Adrenal gland (tissue), 9 donors: ENCODE measurements at regions not wholly inside any gene's neighbourhood (a gene's known extent, or its start where the extent isn't known, plus 50 kb on each side); places are given as distances from the start of the nearest gene placed in this dataset.

Experiments used
- DNase-seq, 7 donors: peaks; one replicate each; pipeline ENCODE4 v3.0.0-alpha.2; 2019 to 2020
- H3K27ac ChIP-seq, 5 donors: fragments of 200-600 bp; sonication (generic) in 4 of 5; 1 replicate in 3 of 5; 2 replicates in 2 of 5; pipeline versions ENCODE4 v1.5.1 to v1.8.0; 2016 to 2020; ENCODE audit warnings: mild to moderate bottlenecking in 1 of 5
- H3K27me3 ChIP-seq: fragments of 200-600 bp; 2 replicates; pipeline ENCODE4 v1.8.0; 2021
- H3K36me3 ChIP-seq, 2 donors: fragments of 200-600 bp; replicated peaks in 1 of 2; 1 replicate in 1 of 2; 2 replicates in 1 of 2; pipeline versions ENCODE4 v1.5.1 to v1.8.0; 2018 to 2022
- H3K4me1 ChIP-seq, 2 donors: fragments of 200-600 bp; replicated peaks in 1 of 2; 1 replicate in 1 of 2; 2 replicates in 1 of 2; pipeline versions ENCODE4 v1.5.1 to v1.8.0; 2018 to 2021
- H3K4me3 ChIP-seq, 4 donors: fragments of 200-600 bp; sonication (generic) in 3 of 4; one replicate each; pipeline ENCODE4 v1.5.1; 2016 to 2018
- H3K9me3 ChIP-seq, 3 donors: fragments of 200-600 bp; sonication (generic) in 1 of 3; replicated peaks in 1 of 3; 1 replicate in 2 of 3; 2 replicates in 1 of 3; pipeline versions ENCODE4 v1.5.1 to v1.8.0; 2016 to 2021
- CTCF ChIP-seq, 6 experiments: fragments of 450-650 bp in 4 of 6; fragments of 200-600 bp in 2 of 6; sonication (generic) in 1 of 6; IDR thresholded peaks; 1 replicate in 5 of 6; 2 replicates in 1 of 6; pipeline versions ENCODE4 v1.5.1 to v1.8.0; 2016 to 2021; ENCODE audit warnings: antibody characterized with exemption in 6 of 6, mild to moderate bottlenecking in 2 of 6, moderate library complexity in 1 of 6
- POLR2A ChIP-seq, 2 donors: fragments of 450-650 bp; IDR thresholded peaks; one replicate each; pipeline ENCODE4 v1.6.1; 2017; ENCODE audit warnings: antibody characterized with exemption in 2 of 2, mild to moderate bottlenecking in 2 of 2, moderate library complexity in 1 of 2
- WGBS, 4 donors: extraction: QIAGEN DNeasy Blood & Tissue Kit in 2 of 4; methylation state at CpG; one replicate each; pipeline versions ENCODE4 v1.1.5 to v1.1.7; 2013 to 2017; 5-methylcytosine and 5-hydroxymethylcytosine counted together
- intact Hi-C, 2 donors: fragments of 100-400 bp; cut with DNase I; formaldehyde crosslinking; loops; one replicate each; pipeline versions ENCODE4 v1.14.1 to v1.15.0; 2022 to 2023
- donor health status: healthy with polysubstance abuse.
- donor health status: Bipolar disorder and iron deficiency.
- donor health status: DM: yes; HTN: yes; CAD: no.
- donor health status: DM: no; HTN: no; CAD: no.
- donor health status: DM: no; HTN: no; CAD: no.

GRCh38 chr3:13718000-13718399 lies 161.9 kb downstream of the WNT7A start:
- H3K27me3 ChIP-seq: no peaks in the 10 kb centered on the region
- H3K4me3 ChIP-seq: no peak overlapping the region
- peak in 1 of 7 donors; percentile 6 for DNase-seq
- intact Hi-C loops: no loop called here
- WGBS, 4 donors: 60 to 74% (median 65%) methylated on average over 2 of the region's 2 CpGs
- no peaks in the 10 kb centered on the region for H3K9me3 ChIP-seq
- H3K4me1 ChIP-seq: no peaks in the 10 kb centered on the region
- TF ChIP-seq POLR2A (IDR thresholded peaks at IDR 0.05) (no peak), CTCF (IDR thresholded peaks at IDR 0.05) (no peak)
- H3K27ac ChIP-seq: no peak overlapping the region
- no peaks in the 10 kb centered on the region for H3K36me3 ChIP-seq

GRCh38 chr3:13717222-13717895 lies 162.5 kb downstream of the WNT7A start:
- peak in 1 of 7 donors; percentile 14 for DNase-seq

GRCh38 chr3:13716540-13717221 lies 163.2 kb downstream of the WNT7A start:
- intact Hi-C loops: no loop called here

More at GRCh38 chr3:13717222-13717895, 162.5 kb downstream of the WNT7A start:
- intact Hi-C loops: no loop called here
- WGBS, 4 donors: 55 to 73% (median 65%) methylated on average over 8 of the region's 8 CpGs
- Histone ChIP-seq H3K36me3 (no peaks in the 10 kb centered on the region), H3K4me3 (no peak overlapping the region), H3K4me1 (no peaks in the 10 kb centered on the region), H3K27me3 (no peaks in the 10 kb centered on the region), H3K27ac (no peak overlapping the region), H3K9me3 (no peaks in the 10 kb centered on the region)
- TF ChIP-seq POLR2A (IDR thresholded peaks at IDR 0.05) (no peak), CTCF (IDR thresholded peaks at IDR 0.05) (no peak)

More at GRCh38 chr3:13716540-13717221, 163.2 kb downstream of the WNT7A start:
- Histone ChIP-seq H3K27me3 (no peaks in the 10 kb centered on the region), H3K27ac (no peak overlapping the region), H3K36me3 (no peaks in the 10 kb centered on the region), H3K4me3 (no peak overlapping the region), H3K9me3 (no peaks in the 10 kb centered on the region), H3K4me1 (no peaks in the 10 kb centered on the region)
- WGBS, 4 donors: 75 to 87% (median 83%) methylated on average over 5 to 7 of the region's 7 CpGs
- TF ChIP-seq POLR2A (IDR thresholded peaks at IDR 0.05) (no peak), CTCF (IDR thresholded peaks at IDR 0.05) (no peak)
- peak in 1 of 7 donors; percentile 14 for DNase-seq
